BJ (cell line): ENCODE measurements at regions not wholly inside any gene's neighbourhood (a gene's known extent, or its start where the extent isn't known, plus 50 kb on each side); places are given as distances from the start of the nearest gene placed in this dataset.

Experiments
- CTCF ChIA-PET: fragments of 350-600 bp; formaldehyde crosslinking; extraction: SDS; loops from one replicate; lab custom pipeline; 2021; ENCODE audit warnings: antibody characterized with exemption, inconsistent platforms; lab: Yijun Ruan, JAX
- POLR2A ChIA-PET: fragments of 300-600 bp; sonication (Branson Sonifier 250); formaldehyde crosslinking; extraction: SDS; loops from one replicate; lab custom pipeline; 2021; ENCODE audit warnings: antibody characterized with exemption; lab: Charles Lee
- DNase-seq: peaks from one replicate; pipeline ENCODE4 v3.0.0-alpha.2; 2011; ENCODE audit warnings: low read depth
- H3K27me3 ChIP-seq: 2 replicates; pipeline ENCODE4 v1.6.0; 2011; ENCODE audit warnings: low read length; ENCODE audit not compliant: control insufficient read depth, insufficient read depth
- H3K36me3 ChIP-seq: 2 replicates; pipeline ENCODE4 v1.5.1; 2011; ENCODE audit warnings: low read length; ENCODE audit not compliant: control insufficient read depth, insufficient read depth
- H3K4me3 ChIP-seq: 2 replicates; pipeline ENCODE4 v1.5.1; 2011; ENCODE audit warnings: low read depth, mild to moderate bottlenecking, control low read depth, low read length
- CTCF ChIP-seq: IDR thresholded peaks from 2 replicates; pipeline ENCODE4 v1.5.1; 2011; ENCODE audit warnings: low read depth, mild to moderate bottlenecking, control low read depth, inconsistent platforms, low read length, moderate library complexity; ENCODE audit not compliant: insufficient read depth

DNA sequence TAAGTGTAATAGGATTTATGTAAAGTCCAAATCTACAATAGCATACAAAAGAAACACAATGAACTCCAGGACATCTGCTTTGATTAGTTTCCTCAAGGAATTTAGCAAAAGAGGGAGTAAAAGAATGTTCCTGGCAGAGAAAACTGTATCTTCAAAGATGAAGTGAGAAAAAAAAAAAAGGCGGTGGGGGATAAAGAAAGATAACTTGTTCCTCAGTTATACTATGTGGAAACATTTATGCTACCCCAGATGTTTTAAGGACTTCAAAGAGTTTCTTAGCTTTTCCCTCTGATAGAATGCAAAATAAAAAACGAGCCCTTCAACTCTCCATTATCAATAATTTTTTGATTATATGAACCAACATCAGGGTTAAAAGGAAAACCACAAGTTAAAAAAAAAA, 908.9 kb upstream of the ADGRL2 start:
- POLR2A ChIA-PET: no interaction called here
- Histone ChIP-seq H3K36me3 (no peaks in the 10 kb centered on the region), H3K4me3 (no peak overlapping the region), H3K27me3 (no peaks in the 10 kb centered on the region)
- no peak for TF ChIP-seq CTCF
- no peak for DNase-seq
- CTCF ChIA-PET: no interaction called here

DNA sequence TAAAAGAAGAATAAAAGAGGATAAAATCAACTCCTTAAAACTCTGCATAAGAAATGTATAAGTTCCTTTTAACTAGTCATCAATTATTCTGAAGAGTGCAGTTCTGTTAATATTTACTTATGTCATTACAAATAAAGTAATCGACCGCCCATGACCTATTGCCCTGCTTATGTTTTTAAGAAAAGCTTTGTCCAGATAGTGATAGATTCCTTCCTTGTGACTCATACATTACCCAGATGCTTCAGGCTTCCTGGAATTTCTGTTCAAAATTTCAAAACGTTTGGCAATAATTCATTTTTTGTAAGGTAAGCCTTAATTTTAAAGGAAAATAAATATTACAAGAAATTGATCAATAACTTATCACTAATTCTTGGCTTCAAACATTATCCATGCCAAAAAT, 918.2 kb upstream of the ADGRL2 start:
- Histone ChIP-seq H3K36me3 (no peaks in the 10 kb centered on the region), H3K4me3 (no peak overlapping the region), H3K27me3 (no peaks in the 10 kb centered on the region)
- ChIA-PET CTCF (no interaction called here), POLR2A (no interaction called here)
- no peak for TF ChIP-seq CTCF
- DNase-seq: no peak

DNA sequence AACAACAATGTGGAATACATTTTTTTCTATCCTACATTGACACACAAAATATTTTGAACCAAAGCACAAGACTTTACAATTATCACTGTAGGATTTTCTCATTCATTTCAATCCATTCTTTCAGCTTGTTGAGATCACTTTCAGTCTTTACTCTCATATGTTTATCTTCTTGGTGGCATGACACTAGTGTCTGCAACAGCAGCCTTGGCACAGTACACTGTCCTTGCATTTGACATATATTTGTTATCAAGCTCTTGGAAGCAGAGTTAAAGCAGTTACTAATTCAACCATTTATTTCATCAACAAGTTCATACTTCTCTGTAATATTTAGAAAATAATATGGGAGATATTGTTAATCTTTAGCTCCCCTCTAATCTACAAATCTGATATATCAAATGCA, 922.4 kb upstream of the ADGRL2 start:
- POLR2A ChIA-PET: no interaction called here
- no peak overlapping the region for H3K4me3 ChIP-seq
- CTCF ChIA-PET: no interaction called here
- H3K36me3 ChIP-seq: no peaks in the 10 kb centered on the region
- no peak for TF ChIP-seq CTCF
- no peak for DNase-seq
- no peaks in the 10 kb centered on the region for H3K27me3 ChIP-seq

DNA sequence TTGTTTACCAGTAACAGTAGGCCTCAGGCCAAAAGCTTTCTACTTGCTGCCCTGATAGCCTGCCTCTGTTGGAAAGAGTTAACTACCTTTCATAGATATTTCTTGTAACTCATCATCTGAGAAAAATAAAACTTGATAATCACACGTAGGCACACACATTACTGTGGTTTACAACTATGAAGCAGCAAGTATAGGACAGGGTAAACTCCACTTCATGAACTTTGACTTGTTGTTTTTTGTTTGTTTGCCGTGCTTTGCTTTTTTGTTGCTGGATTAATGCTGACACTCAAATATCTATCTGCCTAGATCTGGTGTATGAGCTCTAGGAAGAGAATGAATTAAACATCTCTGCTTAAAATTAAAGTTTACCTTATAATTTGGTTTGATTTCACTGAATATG, 924.7 kb upstream of the ADGRL2 start:
- Histone ChIP-seq H3K36me3 (no peaks in the 10 kb centered on the region), H3K4me3 (no peak overlapping the region), H3K27me3 (no peaks in the 10 kb centered on the region)
- POLR2A ChIA-PET: no interaction called here
- no peak for TF ChIP-seq CTCF
- CTCF ChIA-PET: no interaction called here
- DNase-seq: no peak

- Histone ChIP-seq H3K36me3 (no peaks in the 10 kb centered on the region), H3K4me3 (no peak overlapping the region), H3K27me3 (no peaks in the 10 kb centered on the region)
- DNase-seq: no peak
- no peak for TF ChIP-seq CTCF
- POLR2A ChIA-PET: no interaction called here
- CTCF ChIA-PET: no interaction called here
Observed at GRCh38 chr1:80869299-80869698, 931.4 kb upstream of the ADGRL2 start.

GRCh38 chr1:80847904-80848303, 952.8 kb upstream of the ADGRL2 start:
- ChIA-PET CTCF (no interaction called here), POLR2A (no interaction called here)
- Histone ChIP-seq H3K4me3 (no peak overlapping the region), H3K27me3 (no peaks in the 10 kb centered on the region), H3K36me3 (no peaks in the 10 kb centered on the region)
- DNase-seq: no peak
- TF ChIP-seq CTCF: no peak
